Immature natural killer cell (primary cell): ENCODE measurements at regions not wholly inside any gene's neighbourhood (a gene's known extent, or its start where the extent isn't known, plus 50 kb on each side); places are given as distances from the start of the nearest gene placed in this dataset.

Source experiments
- DNase-seq, 3 donors: peaks; one replicate each; pipeline ENCODE4 v3.0.0; 2022; ENCODE audit warnings: mixed read lengths in 1 of 3
- H3K27ac Mint-ChIP-seq, 6 donors: one replicate each; pipeline ENCODE4 v1.8.0; 2020; ENCODE audit warnings: mixed read lengths in 6 of 6, mild to moderate bottlenecking in 5 of 6, inconsistent platforms in 4 of 6, moderate library complexity in 3 of 6
- H3K27me3 Mint-ChIP-seq, 3 donors: one replicate each; pipeline ENCODE4 v1.8.0; 2020 to 2021; ENCODE audit warnings: low read depth in 3 of 3, mild to moderate bottlenecking in 3 of 3, mixed read lengths in 3 of 3, moderate library complexity in 3 of 3, inconsistent platforms in 1 of 3
- H3K36me3 Mint-ChIP-seq, 3 donors: one replicate each; pipeline ENCODE4 v1.8.0; 2020; ENCODE audit warnings: mixed read lengths in 3 of 3, inconsistent platforms in 2 of 3, mild to moderate bottlenecking in 2 of 3
- H3K4me1 Mint-ChIP-seq, 2 donors: one replicate each; pipeline ENCODE4 v1.8.0; 2020; ENCODE audit warnings: inconsistent platforms in 2 of 2, mild to moderate bottlenecking in 2 of 2, mixed read lengths in 2 of 2, moderate library complexity in 1 of 2
- H3K4me3 Mint-ChIP-seq, 5 donors: one replicate each; pipeline ENCODE4 v1.8.0; 2020; ENCODE audit warnings: mild to moderate bottlenecking in 5 of 5, mixed read lengths in 5 of 5, inconsistent platforms in 3 of 5, moderate library complexity in 3 of 5
- H3K9me3 Mint-ChIP-seq, 6 donors: one replicate each; pipeline ENCODE4 v1.8.0; 2020; ENCODE audit warnings: mild to moderate bottlenecking in 6 of 6, mixed read lengths in 6 of 6, inconsistent platforms in 4 of 6, moderate library complexity in 3 of 6

GRCh38 chr11:11746449-11746848 lies 95.3 kb upstream of the USP47 start:
- no peaks in the 10 kb centered on the region for H3K9me3 Mint-ChIP-seq
- H3K4me1 Mint-ChIP-seq, result no peaks in the 10 kb centered on the region
- no peak overlapping the region for H3K27ac Mint-ChIP-seq
- peaks cover 2 to 11% (median 8%) of the 10 kb centered on the region in 3 donors for H3K27me3 Mint-ChIP-seq
- H3K36me3 Mint-ChIP-seq, result no peaks in the 10 kb centered on the region
- no peak for DNase-seq
- H3K4me3 Mint-ChIP-seq, result no peak overlapping the region

GRCh38 chr11:11743216-11743615 lies 98.6 kb upstream of the USP47 start:
- Mint-ChIP-seq H3K4me3 (no peak overlapping the region), H3K36me3 (no peaks in the 10 kb centered on the region), H3K4me1 (no peaks in the 10 kb centered on the region), H3K27me3 (peaks cover 0 to 13% (median 9%) of the 10 kb centered on the region in 3 donors), H3K27ac (no peak overlapping the region), H3K9me3 (no peaks in the 10 kb centered on the region)
- DNase-seq, result no peak

- Mint-ChIP-seq H3K27me3 (peaks cover 0 to 15% (median 9%) of the 10 kb centered on the region in 3 donors), H3K36me3 (no peaks in the 10 kb centered on the region), H3K27ac (no peak overlapping the region)
Observed at GRCh38 chr11:11742486-11742885, 99.3 kb upstream of the USP47 start.

GRCh38 chr11:11740836-11741235 lies 100.9 kb upstream of the USP47 start:
- H3K27ac Mint-ChIP-seq, result no peak overlapping the region
- DNase-seq, result no peak
- H3K27me3 Mint-ChIP-seq, result peaks cover 0 to 15% (median 7%) of the 10 kb centered on the region in 3 donors
- no peaks in the 10 kb centered on the region for H3K36me3 Mint-ChIP-seq
- no peaks in the 10 kb centered on the region for H3K9me3 Mint-ChIP-seq
- no peak overlapping the region for H3K4me3 Mint-ChIP-seq
- H3K4me1 Mint-ChIP-seq, result no peaks in the 10 kb centered on the region

More at GRCh38 chr11:11742486-11742885, 99.3 kb upstream of the USP47 start:
- Mint-ChIP-seq H3K4me3 (no peak overlapping the region), H3K4me1 (no peaks in the 10 kb centered on the region), H3K9me3 (no peaks in the 10 kb centered on the region)
- no peak for DNase-seq

GRCh38 chr11:11740073-11740702 lies 101.6 kb upstream of the USP47 start:
- Mint-ChIP-seq H3K9me3 (no peaks in the 10 kb centered on the region), H3K27ac (no peak overlapping the region), H3K36me3 (no peaks in the 10 kb centered on the region), H3K4me1 (no peaks in the 10 kb centered on the region), H3K27me3 (peaks cover 0 to 18% (median 6%) of the 10 kb centered on the region in 3 donors), H3K4me3 (no peak overlapping the region)
- DNase-seq, result no peak

GRCh38 chr11:11738370-11738769 lies 103.4 kb upstream of the USP47 start:
- H3K36me3 Mint-ChIP-seq, result peaks cover 0 to 3% (median 0%) of the 10 kb centered on the region in 3 donors
- no peak overlapping the region for H3K27ac Mint-ChIP-seq
- H3K4me3 Mint-ChIP-seq, result no peak overlapping the region
- no peaks in the 10 kb centered on the region for H3K9me3 Mint-ChIP-seq
- no peaks in the 10 kb centered on the region for H3K4me1 Mint-ChIP-seq
- no peak for DNase-seq
- peaks cover 0 to 18% (median 6%) of the 10 kb centered on the region in 3 donors for H3K27me3 Mint-ChIP-seq

- Mint-ChIP-seq H3K36me3 (peaks cover 0 to 3% (median 0%) of the 10 kb centered on the region in 3 donors), H3K4me3 (no peak overlapping the region), H3K27ac (no peak overlapping the region), H3K9me3 (no peaks in the 10 kb centered on the region), H3K4me1 (no peaks in the 10 kb centered on the region), H3K27me3 (peaks cover 0 to 22% (median 3%) of the 10 kb centered on the region in 3 donors)
- DNase-seq, result no peak
Observed at GRCh38 chr11:11735586-11735985, 106.2 kb upstream of the USP47 start.

GRCh38 chr11:11733246-11733747 lies 108.5 kb upstream of the USP47 start:
- no peak for DNase-seq
- Mint-ChIP-seq H3K36me3 (peaks cover 0 to 3% (median 0%) of the 10 kb centered on the region in 3 donors), H3K27ac (no peak overlapping the region), H3K27me3 (peaks cover 0 to 17% (median 2%) of the 10 kb centered on the region in 3 donors), H3K4me3 (no peak overlapping the region), H3K9me3 (no peaks in the 10 kb centered on the region), H3K4me1 (no peaks in the 10 kb centered on the region)

GRCh38 chr11:11732116-11732515 lies 109.7 kb upstream of the USP47 start:
- Mint-ChIP-seq H3K4me1 (no peaks in the 10 kb centered on the region), H3K4me3 (no peak overlapping the region), H3K36me3 (peaks cover 0 to 3% (median 0%) of the 10 kb centered on the region in 3 donors), H3K27me3 (peaks cover 0 to 15% (median 2%) of the 10 kb centered on the region in 3 donors), H3K9me3 (no peaks in the 10 kb centered on the region), H3K27ac (no peak overlapping the region)
- DNase-seq, result no peak

GRCh38 chr11:11731311-11732083 lies 109.7 kb upstream of the GALNT18 start:
- H3K27me3 Mint-ChIP-seq, result peaks cover 0 to 15% (median 2%) of the 10 kb centered on the region in 3 donors
- no peak for DNase-seq
- H3K4me3 Mint-ChIP-seq, result no peak overlapping the region
- H3K4me1 Mint-ChIP-seq, result no peaks in the 10 kb centered on the region
- peaks cover 0 to 3% (median 0%) of the 10 kb centered on the region in 3 donors for H3K36me3 Mint-ChIP-seq
- no peaks in the 10 kb centered on the region for H3K9me3 Mint-ChIP-seq
- no peak overlapping the region for H3K27ac Mint-ChIP-seq

GRCh38 chr11:11728386-11728785 lies 106.6 kb upstream of the GALNT18 start:
- no peaks in the 10 kb centered on the region for H3K9me3 Mint-ChIP-seq

GRCh38 chr11:11725438-11725837 lies 103.6 kb upstream of the GALNT18 start:
- Mint-ChIP-seq H3K27ac (no peak overlapping the region), H3K27me3 (peaks cover 0 to 3% (median 3%) of the 10 kb centered on the region in 3 donors), H3K36me3 (no peaks in the 10 kb centered on the region), H3K4me1 (no peaks in the 10 kb centered on the region), H3K9me3 (peaks cover 0 to 5% (median 0%) of the 10 kb centered on the region in 6 donors), H3K4me3 (no peak overlapping the region)
- DNase-seq, result no peak

More at GRCh38 chr11:11728386-11728785, 106.6 kb upstream of the GALNT18 start:
- no peak overlapping the region for H3K4me3 Mint-ChIP-seq
- no peak for DNase-seq
- H3K4me1 Mint-ChIP-seq, result no peaks in the 10 kb centered on the region
- H3K27me3 Mint-ChIP-seq, result peaks cover 0 to 4% (median 3%) of the 10 kb centered on the region in 3 donors
- H3K27ac Mint-ChIP-seq, result no peak overlapping the region
- H3K36me3 Mint-ChIP-seq, result no peaks in the 10 kb centered on the region

GRCh38 chr11:11724994-11725393 lies 103.2 kb upstream of the GALNT18 start:
- H3K4me3 Mint-ChIP-seq, result no peak overlapping the region

GRCh38 chr11:11722861-11723260 lies 101.1 kb upstream of the GALNT18 start:
- Mint-ChIP-seq H3K36me3 (no peaks in the 10 kb centered on the region), H3K27ac (no peak overlapping the region), H3K27me3 (peaks cover 0 to 7% (median 3%) of the 10 kb centered on the region in 3 donors), H3K4me1 (no peaks in the 10 kb centered on the region), H3K9me3 (peaks cover 0 to 5% (median 0%) of the 10 kb centered on the region in 6 donors), H3K4me3 (no peak overlapping the region)
- DNase-seq, result no peak

More at GRCh38 chr11:11724994-11725393, 103.2 kb upstream of the GALNT18 start:
- Mint-ChIP-seq H3K4me1 (no peaks in the 10 kb centered on the region), H3K36me3 (no peaks in the 10 kb centered on the region), H3K27ac (no peak overlapping the region), H3K27me3 (peaks cover 0 to 4% (median 3%) of the 10 kb centered on the region in 3 donors), H3K9me3 (peaks cover 0 to 5% (median 0%) of the 10 kb centered on the region in 6 donors)
- DNase-seq, result no peak
